ENCODE measurements at regions not wholly inside any gene's neighbourhood (a gene's known extent, or its start where the extent isn't known, plus 50 kb on each side); places are given as distances from the start of the nearest gene placed in this dataset.

DNA sequence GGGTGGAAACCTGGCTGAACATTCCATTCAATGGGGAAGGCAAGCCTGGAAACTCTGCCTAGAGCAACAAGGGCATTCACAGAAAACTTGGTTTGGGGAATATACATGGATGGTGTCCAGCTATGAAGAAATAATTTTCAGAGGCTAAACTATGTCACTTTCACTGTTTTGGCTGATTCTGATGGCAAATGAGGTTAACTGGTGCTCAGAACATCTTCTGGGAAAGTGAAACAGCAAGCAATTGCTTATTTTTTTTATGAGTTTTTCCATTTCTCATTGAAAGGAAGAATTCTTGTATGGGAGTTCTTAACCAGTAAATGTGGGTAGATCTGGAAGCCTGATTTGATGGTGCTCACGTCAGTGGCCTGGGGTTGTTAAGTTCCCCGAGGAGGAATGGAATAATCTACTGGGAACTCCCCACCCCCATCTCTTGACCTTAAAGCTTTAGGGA, 132.8 kb upstream of the BTG1 start:
- peak; percentile 70 for ATAC-seq (ENCODE audit: insufficient number of reproducible peaks, low FRiP score, low read depth)

DNA sequence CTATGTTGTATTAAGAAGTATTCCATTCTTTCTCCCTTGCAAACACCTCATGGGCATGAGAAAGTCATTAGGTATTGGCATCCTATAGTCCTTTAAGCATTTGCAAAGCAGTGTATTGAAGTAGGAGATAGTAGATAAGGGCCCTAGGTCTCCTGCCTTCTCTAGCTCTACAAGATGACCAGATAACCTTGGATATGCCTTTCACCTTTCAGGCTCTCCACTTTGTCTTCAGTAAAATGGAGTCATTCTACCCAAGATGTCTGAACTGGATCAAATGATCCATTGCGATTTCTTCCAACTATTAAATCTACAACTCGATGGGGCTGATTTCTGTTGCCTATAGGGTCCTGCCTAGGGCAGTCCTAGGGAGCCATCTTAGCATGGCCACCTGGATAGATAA, 132.1 kb upstream of the BTG1 start:
- Histone ChIP-seq H3K4me1 (ENCODE audit: control insufficient read depth in 1 of 2, low read depth in 2 of 2) (peaks cover 0 to 17% of the 10 kb centered on the region in 2 donors), H3K36me3 (no peaks in the 10 kb centered on the region), H3K9me3 (no peaks in the 10 kb centered on the region), H3K27me3 (replicated peaks; ENCODE audit: insufficient read depth) (no peaks in the 10 kb centered on the region), H3K4me3 (no peak overlapping the region), H3K27ac (no peak overlapping the region)
- DNase-seq (ENCODE audit: low spot score) (no peak), ATAC-seq (ENCODE audit: insufficient number of reproducible peaks, low FRiP score, low read depth) (no peak)
- TF ChIP-seq, protein P1, sequence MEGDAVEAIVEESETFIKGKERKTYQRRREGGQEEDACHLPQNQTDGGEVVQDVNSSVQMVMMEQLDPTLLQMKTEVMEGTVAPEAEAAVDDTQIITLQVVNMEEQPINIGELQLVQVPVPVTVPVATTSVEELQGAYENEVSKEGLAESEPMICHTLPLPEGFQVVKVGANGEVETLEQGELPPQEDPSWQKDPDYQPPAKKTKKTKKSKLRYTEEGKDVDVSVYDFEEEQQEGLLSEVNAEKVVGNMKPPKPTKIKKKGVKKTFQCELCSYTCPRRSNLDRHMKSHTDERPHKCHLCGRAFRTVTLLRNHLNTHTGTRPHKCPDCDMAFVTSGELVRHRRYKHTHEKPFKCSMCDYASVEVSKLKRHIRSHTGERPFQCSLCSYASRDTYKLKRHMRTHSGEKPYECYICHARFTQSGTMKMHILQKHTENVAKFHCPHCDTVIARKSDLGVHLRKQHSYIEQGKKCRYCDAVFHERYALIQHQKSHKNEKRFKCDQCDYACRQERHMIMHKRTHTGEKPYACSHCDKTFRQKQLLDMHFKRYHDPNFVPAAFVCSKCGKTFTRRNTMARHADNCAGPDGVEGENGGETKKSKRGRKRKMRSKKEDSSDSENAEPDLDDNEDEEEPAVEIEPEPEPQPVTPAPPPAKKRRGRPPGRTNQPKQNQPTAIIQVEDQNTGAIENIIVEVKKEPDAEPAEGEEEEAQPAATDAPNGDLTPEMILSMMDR (IDR thresholded peaks at IDR 0.05), result no peak

More for the DNA sequence above, 132.8 kb upstream of the BTG1 start:
- no peaks in the 10 kb centered on the region for H3K27me3 ChIP-seq (replicated peaks; ENCODE audit: insufficient read depth)
- no peaks in the 10 kb centered on the region for H3K9me3 ChIP-seq
- TF ChIP-seq, protein P1 (IDR thresholded peaks at IDR 0.05), result no peak
- H3K27ac ChIP-seq, result peak overlapping the region in 1 of 2 donors; percentile 27
- H3K4me1 ChIP-seq (ENCODE audit: control insufficient read depth in 1 of 2, low read depth in 2 of 2), result peaks cover 0 to 17% of the 10 kb centered on the region in 2 donors
- no peaks in the 10 kb centered on the region for H3K36me3 ChIP-seq
- H3K4me3 ChIP-seq, result no peak overlapping the region
- no peak for DNase-seq (ENCODE audit: low spot score)

DNA sequence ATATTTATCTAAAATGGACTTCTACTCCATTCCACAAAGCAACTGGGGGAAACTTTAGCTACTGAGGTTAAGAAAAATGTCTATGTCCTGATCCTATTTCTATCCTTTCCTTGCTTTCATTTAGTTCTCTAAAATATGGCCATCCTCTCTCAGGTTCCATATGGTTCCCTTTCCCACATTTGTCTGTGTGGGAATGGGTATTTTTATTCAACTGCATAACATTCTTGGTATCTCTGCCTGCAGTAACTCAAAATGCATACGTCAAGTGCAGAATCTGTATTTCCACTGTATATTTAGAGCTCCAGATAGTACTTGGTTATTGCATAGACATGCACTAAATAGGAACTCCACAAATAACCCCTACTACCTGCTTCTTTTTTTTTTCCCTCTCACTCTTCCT, 130.6 kb upstream of the BTG1 start:
- ATAC-seq (ENCODE audit: insufficient number of reproducible peaks, low FRiP score, low read depth) (no peak), DNase-seq (ENCODE audit: low spot score) (no peak)
- Histone ChIP-seq H3K27me3 (replicated peaks; ENCODE audit: insufficient read depth) (no peaks in the 10 kb centered on the region), H3K27ac (no peak overlapping the region), H3K36me3 (no peaks in the 10 kb centered on the region), H3K4me3 (no peak overlapping the region), H3K4me1 (ENCODE audit: control insufficient read depth in 1 of 2, low read depth in 2 of 2) (peaks cover 0 to 17% of the 10 kb centered on the region in 2 donors), H3K9me3 (no peaks in the 10 kb centered on the region)
- TF ChIP-seq, protein P1 (IDR thresholded peaks at IDR 0.05), result no peak

DNA sequence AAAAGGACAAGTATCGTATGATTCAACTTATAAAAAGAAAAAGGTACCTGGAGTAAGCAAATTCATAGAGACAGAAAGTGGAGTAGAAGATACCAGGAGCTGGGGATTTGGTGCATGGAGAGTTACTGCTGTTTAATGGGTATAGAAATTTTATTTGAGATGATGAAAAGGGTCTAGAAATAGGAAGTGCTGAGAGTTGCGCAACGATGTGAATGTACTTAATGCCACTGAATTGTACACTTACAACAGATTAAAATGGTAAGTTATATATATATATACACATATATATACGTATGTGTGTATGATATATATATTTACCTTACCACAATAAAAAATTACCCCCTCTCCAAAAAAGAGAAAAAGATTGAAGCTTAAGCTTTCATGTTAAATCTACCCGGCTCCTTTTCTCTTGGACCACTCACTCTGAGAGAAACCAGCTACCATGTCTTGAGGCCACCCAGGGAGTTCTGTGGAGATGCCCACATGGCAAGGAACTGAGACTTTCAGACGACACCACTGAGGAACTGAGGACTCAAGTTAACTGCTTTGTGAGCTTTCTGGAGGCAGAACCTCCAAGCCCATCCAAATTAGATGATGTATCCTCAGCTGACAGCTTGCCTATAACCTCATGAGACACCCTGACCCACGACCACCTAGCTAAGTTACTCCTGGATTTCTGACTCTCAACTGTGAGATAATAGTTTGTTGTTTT, 130.0 kb upstream of the BTG1 start:
- H3K27ac ChIP-seq, result no peak overlapping the region
- H3K27me3 ChIP-seq (replicated peaks; ENCODE audit: insufficient read depth), result no peaks in the 10 kb centered on the region
- TF ChIP-seq, protein P1 (IDR thresholded peaks at IDR 0.05), result no peak
- no peaks in the 10 kb centered on the region for H3K36me3 ChIP-seq
- peaks cover 0 to 17% of the 10 kb centered on the region in 2 donors for H3K4me1 ChIP-seq (ENCODE audit: control insufficient read depth in 1 of 2, low read depth in 2 of 2)
- DNase-seq (ENCODE audit: low spot score) (no peak), ATAC-seq (ENCODE audit: insufficient number of reproducible peaks, low FRiP score, low read depth) (no peak)
- H3K4me3 ChIP-seq, result no peak overlapping the region
- no peaks in the 10 kb centered on the region for H3K9me3 ChIP-seq

DNA sequence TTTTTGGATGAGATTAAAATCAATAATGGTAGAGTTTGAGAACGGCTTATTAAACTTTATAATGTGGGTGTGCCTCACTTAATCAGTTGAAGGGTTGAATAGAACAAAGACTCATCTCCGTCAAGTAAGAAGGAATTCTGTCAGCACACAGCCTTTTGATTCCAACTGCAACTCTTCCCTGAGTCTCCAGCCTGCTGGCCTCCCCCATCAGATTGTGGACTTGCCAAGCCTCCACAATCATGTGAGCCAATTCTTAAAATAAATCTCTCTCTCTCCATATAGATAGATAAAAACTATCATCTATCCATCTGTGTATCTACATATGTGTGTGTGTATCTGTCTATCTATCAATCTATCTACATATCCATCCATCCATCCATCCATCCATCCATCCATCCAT, 127.4 kb upstream of the BTG1 start:
- peaks cover 0 to 5% of the 10 kb centered on the region in 2 donors for H3K4me1 ChIP-seq (ENCODE audit: control insufficient read depth in 1 of 2, low read depth in 2 of 2)

More for the DNA sequence above, 127.4 kb upstream of the BTG1 start:
- DNase-seq (ENCODE audit: low spot score) (no peak), ATAC-seq (ENCODE audit: insufficient number of reproducible peaks, low FRiP score, low read depth) (no peak)
- TF ChIP-seq, protein P1 (IDR thresholded peaks at IDR 0.05), result no peak
- Histone ChIP-seq H3K4me3 (no peak overlapping the region), H3K27me3 (replicated peaks; ENCODE audit: insufficient read depth) (no peaks in the 10 kb centered on the region), H3K36me3 (no peaks in the 10 kb centered on the region), H3K9me3 (no peaks in the 10 kb centered on the region), H3K27ac (no peak overlapping the region)
